Osteocyte (in vitro differentiated cells): ENCODE measurements at regions not wholly inside any gene's neighbourhood (a gene's known extent, or its start where the extent isn't known, plus 50 kb on each side); places are given as distances from the start of the nearest gene placed in this dataset.

Experiments
- DNase-seq: peaks from one replicate; pipeline ENCODE4 v3.0.0; 2021; ENCODE audit warnings: mixed read lengths; ENCODE audit not compliant: unreplicated experiment; ENCODE audit errors: extremely low spot score
- H3K27ac Mint-ChIP-seq: one replicate; pipeline ENCODE4 v1.8.0; 2021; ENCODE audit warnings: mild to moderate bottlenecking, mixed read lengths; ENCODE audit not compliant: unreplicated experiment
- H3K27me3 Mint-ChIP-seq: one replicate; pipeline ENCODE4 v1.8.0; 2021; ENCODE audit warnings: mixed read lengths; ENCODE audit not compliant: unreplicated experiment
- H3K36me3 Mint-ChIP-seq: one replicate; pipeline ENCODE4 v1.8.0; 2021; ENCODE audit warnings: mixed read lengths; ENCODE audit not compliant: unreplicated experiment
- H3K4me1 Mint-ChIP-seq: one replicate; pipeline ENCODE4 v1.8.0; 2021; ENCODE audit warnings: mixed read lengths; ENCODE audit not compliant: unreplicated experiment
- H3K4me3 Mint-ChIP-seq: one replicate; pipeline ENCODE4 v1.8.0; 2021; ENCODE audit warnings: mild to moderate bottlenecking, moderate library complexity, mixed read lengths; ENCODE audit not compliant: unreplicated experiment
- H3K9me3 Mint-ChIP-seq: one replicate; pipeline ENCODE4 v1.8.0; 2021; ENCODE audit warnings: mixed read lengths; ENCODE audit not compliant: unreplicated experiment
- CTCF ChIP-seq: fragments of 200-600 bp; sonication (generic); IDR thresholded peaks from 2 replicates; pipeline ENCODE4 v1.5.0; 2021; ENCODE audit warnings: antibody characterized with exemption, mild to moderate bottlenecking, moderate library complexity

DNA sequence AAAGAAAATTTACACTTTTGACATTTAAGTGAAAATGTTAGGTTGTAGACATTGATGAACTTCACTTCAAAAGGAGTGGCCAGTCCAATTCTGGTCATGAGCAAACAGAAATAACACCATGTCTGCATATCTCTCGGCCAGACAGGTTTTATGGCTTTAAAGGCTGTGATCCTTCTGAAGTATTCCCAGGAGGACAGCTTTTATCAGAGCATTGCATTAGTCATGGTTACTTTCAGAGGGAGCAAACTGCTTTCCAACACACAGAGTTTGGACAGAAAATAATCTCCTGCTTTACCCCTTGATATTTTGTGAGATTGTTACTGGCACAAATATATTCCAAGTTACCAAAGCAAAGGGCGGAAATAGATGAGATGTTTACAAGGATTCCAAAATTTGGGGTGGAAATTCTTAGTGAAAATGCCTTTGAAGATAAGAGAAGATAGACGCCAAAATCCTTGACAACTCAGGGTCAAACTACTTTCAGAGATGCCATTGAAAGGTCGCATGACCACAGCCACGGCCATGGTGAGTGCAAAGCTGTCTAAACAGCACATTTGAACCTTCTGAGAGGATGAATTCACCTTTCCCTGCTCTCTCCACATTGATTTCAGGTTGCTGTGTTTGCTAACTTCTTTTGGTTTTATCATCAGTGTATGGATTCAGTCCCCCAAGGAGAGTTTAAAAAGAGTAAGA lies 584.5 kb upstream of the SGCG start:
- H3K36me3 Mint-ChIP-seq: no peaks in the 10 kb centered on the region
- DNase-seq: no peak
- no peaks in the 10 kb centered on the region for H3K4me1 Mint-ChIP-seq
- H3K27me3 Mint-ChIP-seq: no peaks in the 10 kb centered on the region
- TF ChIP-seq CTCF: no peak
- H3K4me3 Mint-ChIP-seq: no peak overlapping the region
- H3K9me3 Mint-ChIP-seq: peaks cover 13% of the 10 kb centered on the region
- H3K27ac Mint-ChIP-seq: no peak overlapping the region

GRCh38 chr13:22599156-22599555 lies 581.6 kb upstream of the SGCG start:
- TF ChIP-seq CTCF: no peak
- DNase-seq: no peak
- no peaks in the 10 kb centered on the region for H3K4me1 Mint-ChIP-seq
- H3K9me3 Mint-ChIP-seq: peaks cover 27% of the 10 kb centered on the region
- no peaks in the 10 kb centered on the region for H3K36me3 Mint-ChIP-seq
- H3K27me3 Mint-ChIP-seq: no peaks in the 10 kb centered on the region
- H3K4me3 Mint-ChIP-seq: no peak overlapping the region
- H3K27ac Mint-ChIP-seq: no peak overlapping the region

GRCh38 chr13:22618002-22618401 lies 562.8 kb upstream of the SGCG start:
- TF ChIP-seq CTCF: no peak
- no peaks in the 10 kb centered on the region for H3K27me3 Mint-ChIP-seq
- H3K27ac Mint-ChIP-seq: no peak overlapping the region
- no peak overlapping the region for H3K4me3 Mint-ChIP-seq
- peaks cover 43% of the 10 kb centered on the region for H3K9me3 Mint-ChIP-seq
- no peaks in the 10 kb centered on the region for H3K4me1 Mint-ChIP-seq
- no peaks in the 10 kb centered on the region for H3K36me3 Mint-ChIP-seq
- no peak for DNase-seq

DNA sequence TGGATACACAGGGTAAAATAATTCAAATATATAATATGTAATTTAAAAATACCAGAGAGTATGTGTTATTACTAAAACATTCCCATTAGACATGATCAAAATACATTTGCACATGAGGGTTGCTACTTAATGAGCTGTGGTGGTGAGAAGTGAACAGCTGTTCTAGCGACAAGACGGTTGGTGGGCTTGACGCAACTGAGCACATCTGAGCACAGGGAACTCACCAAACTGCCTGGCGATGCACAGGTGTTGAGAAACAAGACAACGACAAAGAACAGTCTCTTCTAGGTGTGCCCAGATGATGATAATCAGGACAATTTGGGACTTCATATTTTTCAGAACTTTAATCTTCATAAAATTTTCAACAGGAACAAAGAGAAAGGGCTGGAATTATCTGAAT lies 555.1 kb upstream of the SGCG start:
- no peak for TF ChIP-seq CTCF
- H3K4me3 Mint-ChIP-seq: no peak overlapping the region

DNA sequence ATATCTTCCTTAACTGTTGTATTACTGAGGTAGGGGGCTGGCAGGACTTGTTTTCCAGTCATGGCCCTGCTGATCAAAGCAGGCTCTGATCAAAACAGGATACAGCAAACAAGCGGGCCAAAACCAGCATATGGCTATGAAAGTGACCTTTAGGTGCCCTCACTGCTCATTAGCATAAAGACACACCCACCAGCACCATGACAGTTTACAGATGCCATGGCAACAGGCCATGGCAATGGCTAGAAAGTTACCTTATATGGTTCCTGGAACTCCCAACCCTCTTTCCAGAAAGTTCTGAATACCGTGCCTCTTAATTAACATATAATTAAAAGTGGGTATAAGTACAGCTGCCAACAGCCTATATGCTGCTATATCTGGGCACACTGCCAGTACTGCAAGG lies 551.4 kb upstream of the SGCG start:
- no peak for DNase-seq
- no peak for TF ChIP-seq CTCF
- Mint-ChIP-seq H3K4me3 (no peak overlapping the region), H3K9me3 (peaks cover 16% of the 10 kb centered on the region), H3K4me1 (no peaks in the 10 kb centered on the region), H3K27me3 (no peaks in the 10 kb centered on the region), H3K27ac (no peak overlapping the region), H3K36me3 (no peaks in the 10 kb centered on the region)

More for the DNA sequence above, 555.1 kb upstream of the SGCG start:
- Mint-ChIP-seq H3K36me3 (no peaks in the 10 kb centered on the region), H3K27me3 (no peaks in the 10 kb centered on the region), H3K9me3 (peaks cover 26% of the 10 kb centered on the region), H3K27ac (no peak overlapping the region), H3K4me1 (no peaks in the 10 kb centered on the region)
- no peak for DNase-seq
